ENCODE measurements at regions not wholly inside any gene's neighbourhood (a gene's known extent, or its start where the extent isn't known, plus 50 kb on each side); places are given as distances from the start of the nearest gene placed in this dataset.
"Not testable (repeated sequence)": the region's sequence is repeated elsewhere in the genome, so short reads cannot be mapped to it uniquely, and the experiment has no call there.

GRCh38 chr9:74083681-74084433 lies 413.3 kb upstream of the RORB start:
- intact Hi-C loops (cut with DNase I), result no loop called here
- 88 to 93% methylated on average over 2 of the region's 2 CpGs for WGBS, 2 donors
- DNase-seq (no peak), ATAC-seq (ENCODE audit: low FRiP score) (no peak)
- Histone ChIP-seq H3K36me3 (ENCODE audit: control insufficient read depth in 1 of 2, insufficient read depth in 2 of 2, low read length in 1 of 2) (no peaks in the 10 kb centered on the region), H3K4me1 (ENCODE audit: control insufficient read depth in 1 of 2, insufficient read depth in 2 of 2, low read length in 2 of 2) (no peaks in the 10 kb centered on the region), H3K9me3 (ENCODE audit: control insufficient read depth, low read length) (no peaks in the 10 kb centered on the region), H3K27me3 (ENCODE audit: control insufficient read depth in 1 of 2, insufficient read depth in 2 of 2, low read length in 1 of 2) (no peaks in the 10 kb centered on the region), H3K27ac (ENCODE audit: low read depth in 1 of 2, low read length in 2 of 2) (no peak overlapping the region), H3K4me3 (ENCODE audit: low read length in 2 of 2) (no peak overlapping the region)

DNA sequence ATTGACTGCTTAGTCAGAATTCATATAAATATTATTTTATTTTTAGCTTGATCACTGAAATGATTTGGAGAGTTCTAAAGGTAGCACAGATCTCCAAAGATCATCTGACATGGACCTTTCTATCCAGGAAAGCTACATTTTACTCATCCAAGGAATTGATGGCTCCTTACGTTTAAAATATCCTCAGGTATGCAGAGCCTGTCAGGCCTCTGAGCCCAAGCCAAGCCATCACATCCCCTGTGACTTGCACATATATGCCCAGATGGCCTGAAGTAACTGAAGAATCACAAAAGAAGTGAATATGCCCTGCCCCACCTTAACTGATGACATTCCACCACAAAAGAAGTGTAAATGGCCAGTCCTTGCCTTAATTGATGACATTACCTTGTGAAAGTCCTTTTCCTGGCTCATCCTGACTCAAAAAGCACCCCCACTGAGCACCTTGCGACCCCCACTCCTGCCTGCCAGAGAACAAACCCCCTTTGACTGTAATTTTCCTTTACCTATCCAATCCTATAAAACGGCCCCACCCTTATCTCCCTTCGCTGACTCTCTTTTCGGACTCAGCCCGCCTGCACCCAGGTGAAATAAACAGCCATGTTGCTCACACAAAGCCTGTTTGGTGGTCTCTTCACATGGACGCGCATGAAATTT lies 411.6 kb upstream of the RORB start:
- ATAC-seq (ENCODE audit: low FRiP score); intact Hi-C loops (cut with DNase I): not testable (repeated sequence)
- WGBS, 2 donors, result 81 to 84% methylated on average over 6 to 8 of the region's 8 CpGs

GRCh38 chr9:74090921-74091320 lies 406.2 kb upstream of the RORB start:
- H3K4me3 ChIP-seq (ENCODE audit: low read length in 2 of 2); H3K27ac ChIP-seq (ENCODE audit: low read depth in 1 of 2, low read length in 2 of 2); intact Hi-C loops (cut with DNase I); H3K36me3 ChIP-seq (ENCODE audit: control insufficient read depth in 1 of 2, insufficient read depth in 2 of 2, low read length in 1 of 2); ATAC-seq (ENCODE audit: low FRiP score); H3K4me1 ChIP-seq (ENCODE audit: control insufficient read depth in 1 of 2, insufficient read depth in 2 of 2, low read length in 2 of 2); H3K27me3 ChIP-seq (ENCODE audit: control insufficient read depth in 1 of 2, insufficient read depth in 2 of 2, low read length in 1 of 2); DNase-seq; H3K9me3 ChIP-seq (ENCODE audit: control insufficient read depth, low read length): not testable (repeated sequence)
- WGBS, 2 donors, result 90% methylated on average over 3 of the region's 3 CpGs

More for the DNA sequence above, 411.6 kb upstream of the RORB start:
- H3K27me3 ChIP-seq (ENCODE audit: control insufficient read depth in 1 of 2, insufficient read depth in 2 of 2, low read length in 1 of 2); DNase-seq; H3K4me3 ChIP-seq (ENCODE audit: low read length in 2 of 2); H3K27ac ChIP-seq (ENCODE audit: low read depth in 1 of 2, low read length in 2 of 2); H3K9me3 ChIP-seq (ENCODE audit: control insufficient read depth, low read length); H3K4me1 ChIP-seq (ENCODE audit: control insufficient read depth in 1 of 2, insufficient read depth in 2 of 2, low read length in 2 of 2); H3K36me3 ChIP-seq (ENCODE audit: control insufficient read depth in 1 of 2, insufficient read depth in 2 of 2, low read length in 1 of 2): not testable (repeated sequence)

DNA sequence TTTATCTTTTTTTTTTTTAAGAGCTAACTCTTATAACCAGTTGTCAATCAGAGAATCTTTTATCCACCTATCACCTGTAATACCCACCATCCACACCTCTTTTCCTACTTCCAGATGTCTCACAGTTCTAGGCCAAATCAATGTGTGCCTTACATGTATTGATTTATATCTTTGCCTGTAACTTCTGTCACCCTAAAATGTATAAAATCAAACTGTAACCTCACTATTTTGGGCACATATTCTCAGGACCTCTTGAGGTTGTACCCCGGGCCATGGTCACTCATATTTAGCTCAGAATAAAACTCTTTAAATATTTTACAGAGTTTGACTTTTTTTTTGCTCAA lies 404.7 kb upstream of the RORB start:
- ATAC-seq (ENCODE audit: low FRiP score) (no peak), DNase-seq (no peak)
- intact Hi-C loops (cut with DNase I), result no loop called here
- Histone ChIP-seq H3K27me3 (ENCODE audit: control insufficient read depth in 1 of 2, insufficient read depth in 2 of 2, low read length in 1 of 2) (no peaks in the 10 kb centered on the region), H3K4me1 (ENCODE audit: control insufficient read depth in 1 of 2, insufficient read depth in 2 of 2, low read length in 2 of 2) (no peaks in the 10 kb centered on the region), H3K4me3 (ENCODE audit: low read length in 2 of 2) (no peak overlapping the region), H3K27ac (ENCODE audit: low read depth in 1 of 2, low read length in 2 of 2) (no peak overlapping the region), H3K36me3 (ENCODE audit: control insufficient read depth in 1 of 2, insufficient read depth in 2 of 2, low read length in 1 of 2) (no peaks in the 10 kb centered on the region), H3K9me3 (ENCODE audit: control insufficient read depth, low read length) (no peaks in the 10 kb centered on the region)
- 65 to 79% methylated on average over 1 of the region's 1 CpG for WGBS, 2 donors

- intact Hi-C loops (cut with DNase I); ATAC-seq (ENCODE audit: low FRiP score); H3K36me3 ChIP-seq (ENCODE audit: control insufficient read depth in 1 of 2, insufficient read depth in 2 of 2, low read length in 1 of 2); H3K27ac ChIP-seq (ENCODE audit: low read depth in 1 of 2, low read length in 2 of 2); H3K4me1 ChIP-seq (ENCODE audit: control insufficient read depth in 1 of 2, insufficient read depth in 2 of 2, low read length in 2 of 2); DNase-seq; H3K27me3 ChIP-seq (ENCODE audit: control insufficient read depth in 1 of 2, insufficient read depth in 2 of 2, low read length in 1 of 2); H3K9me3 ChIP-seq (ENCODE audit: control insufficient read depth, low read length); H3K4me3 ChIP-seq (ENCODE audit: low read length in 2 of 2): not testable (repeated sequence)
- 89 to 93% methylated on average over 1 of the region's 1 CpG for WGBS, 2 donors
Measured at GRCh38 chr9:74094037-74094436, 403.1 kb upstream of the RORB start.

GRCh38 chr9:74094766-74095165 lies 402.4 kb upstream of the RORB start:
- intact Hi-C loops (cut with DNase I), result no loop called here
- H3K27me3 ChIP-seq (ENCODE audit: control insufficient read depth in 1 of 2, insufficient read depth in 2 of 2, low read length in 1 of 2), result no peaks in the 10 kb centered on the region
- no peak overlapping the region for H3K27ac ChIP-seq (ENCODE audit: low read depth in 1 of 2, low read length in 2 of 2)
- WGBS, 2 donors, result 95 to 100% methylated on average over 1 of the region's 1 CpG
- no peaks in the 10 kb centered on the region for H3K9me3 ChIP-seq (ENCODE audit: control insufficient read depth, low read length)
- no peaks in the 10 kb centered on the region for H3K4me1 ChIP-seq (ENCODE audit: control insufficient read depth in 1 of 2, insufficient read depth in 2 of 2, low read length in 2 of 2)
- DNase-seq, result no peak
- no peak overlapping the region for H3K4me3 ChIP-seq (ENCODE audit: low read length in 2 of 2)
- no peaks in the 10 kb centered on the region for H3K36me3 ChIP-seq (ENCODE audit: control insufficient read depth in 1 of 2, insufficient read depth in 2 of 2, low read length in 1 of 2)
- no peak for ATAC-seq (ENCODE audit: low FRiP score)

- H3K36me3 ChIP-seq (ENCODE audit: control insufficient read depth in 1 of 2, insufficient read depth in 2 of 2, low read length in 1 of 2), result no peaks in the 10 kb centered on the region
- no peaks in the 10 kb centered on the region for H3K4me1 ChIP-seq (ENCODE audit: control insufficient read depth in 1 of 2, insufficient read depth in 2 of 2, low read length in 2 of 2)
- WGBS, 2 donors, result 88 to 91% methylated on average over 2 of the region's 2 CpGs
- H3K9me3 ChIP-seq (ENCODE audit: control insufficient read depth, low read length), result no peaks in the 10 kb centered on the region
- no peaks in the 10 kb centered on the region for H3K27me3 ChIP-seq (ENCODE audit: control insufficient read depth in 1 of 2, insufficient read depth in 2 of 2, low read length in 1 of 2)
- no peak overlapping the region for H3K27ac ChIP-seq (ENCODE audit: low read depth in 1 of 2, low read length in 2 of 2)
- intact Hi-C loops (cut with DNase I), result no loop called here
- H3K4me3 ChIP-seq (ENCODE audit: low read length in 2 of 2), result no peak overlapping the region
- ATAC-seq (ENCODE audit: low FRiP score) (no peak), DNase-seq (no peak)
Measured at GRCh38 chr9:74095925-74096324, 401.2 kb upstream of the RORB start.

- WGBS, 2 donors, result 81 to 90% methylated on average over 2 of the region's 2 CpGs
Measured at GRCh38 chr9:74096420-74096819, 400.7 kb upstream of the RORB start.

GRCh38 chr9:74100042-74100441 lies 397.1 kb upstream of the RORB start:
- Histone ChIP-seq H3K36me3 (ENCODE audit: control insufficient read depth in 1 of 2, insufficient read depth in 2 of 2, low read length in 1 of 2) (no peaks in the 10 kb centered on the region), H3K27ac (ENCODE audit: low read depth in 1 of 2, low read length in 2 of 2) (no peak overlapping the region), H3K9me3 (ENCODE audit: control insufficient read depth, low read length) (no peaks in the 10 kb centered on the region), H3K4me1 (ENCODE audit: control insufficient read depth in 1 of 2, insufficient read depth in 2 of 2, low read length in 2 of 2) (no peaks in the 10 kb centered on the region), H3K27me3 (ENCODE audit: control insufficient read depth in 1 of 2, insufficient read depth in 2 of 2, low read length in 1 of 2) (no peaks in the 10 kb centered on the region), H3K4me3 (ENCODE audit: low read length in 2 of 2) (no peak overlapping the region)
- no peak for DNase-seq
- intact Hi-C loops (cut with DNase I), result no loop called here
- no peak for ATAC-seq (ENCODE audit: low FRiP score)
- 76 to 94% methylated on average over 1 of the region's 1 CpG for WGBS, 2 donors

More at GRCh38 chr9:74096420-74096819, 400.7 kb upstream of the RORB start:
- Histone ChIP-seq H3K4me1 (ENCODE audit: control insufficient read depth in 1 of 2, insufficient read depth in 2 of 2, low read length in 2 of 2) (no peaks in the 10 kb centered on the region), H3K9me3 (ENCODE audit: control insufficient read depth, low read length) (no peaks in the 10 kb centered on the region), H3K4me3 (ENCODE audit: low read length in 2 of 2) (no peak overlapping the region), H3K27me3 (ENCODE audit: control insufficient read depth in 1 of 2, insufficient read depth in 2 of 2, low read length in 1 of 2) (no peaks in the 10 kb centered on the region), H3K27ac (ENCODE audit: low read depth in 1 of 2, low read length in 2 of 2) (no peak overlapping the region), H3K36me3 (ENCODE audit: control insufficient read depth in 1 of 2, insufficient read depth in 2 of 2, low read length in 1 of 2) (no peaks in the 10 kb centered on the region)
- DNase-seq, result no peak
- ATAC-seq (ENCODE audit: low FRiP score), result no peak
- intact Hi-C loops (cut with DNase I), result no loop called here
